Panc1 (cell line): ENCODE measurements at regions not wholly inside any gene's neighbourhood (a gene's known extent, or its start where the extent isn't known, plus 50 kb on each side); places are given as distances from the start of the nearest gene placed in this dataset.

Source experiments
- ATAC-seq: fragments of 200-7000 bp; cut with Tn5 transposase; 2 replicates; pipeline ENCODE4 v1.9.1; 2020; ENCODE audit warnings: mild to moderate bottlenecking, moderate library complexity
- BruUV-seq: library from RNA; stranded (reverse); fragments of 400-500 nt; replicated peaks from 2 replicates; lab custom pipeline; 2021; lab: Mats Ljungman, UMichigan
- CTCF ChIA-PET: fragments of 300-600 bp; sonication (Branson Sonifier 250); formaldehyde crosslinking; loops from one replicate; lab custom pipeline; 2022; ENCODE audit warnings: antibody characterized with exemption; lab: Charles Lee
- POLR2A ChIA-PET: fragments of 300-600 bp; sonication (Branson Sonifier 250); formaldehyde crosslinking; loops from one replicate; lab custom pipeline; 2022; ENCODE audit warnings: antibody characterized with exemption; lab: Charles Lee
- DNase-seq: peaks from one replicate; pipeline ENCODE4 v3.0.0-alpha.2; 2010; ENCODE audit warnings: low read depth, low spot score
- H3K27ac ChIP-seq: 2 replicates; pipeline ENCODE4 v1.5.1; 2011; ENCODE audit warnings: mild to moderate bottlenecking, low read length, inconsistent platforms
- H3K27me3 ChIP-seq: fragments of 200-500 bp; sonication (Bioruptor generic); 2 replicates; pipeline ENCODE4 v1.6.0; 2014; ENCODE audit warnings: low read length, inconsistent platforms; ENCODE audit not compliant: control insufficient read depth, insufficient read depth
- H3K36me3 ChIP-seq: fragments of 200-500 bp; sonication (Bioruptor generic); 2 replicates; pipeline ENCODE4 v1.5.1; 2014; ENCODE audit warnings: inconsistent platforms, mild to moderate bottlenecking, low read length, moderate library complexity; ENCODE audit not compliant: control insufficient read depth, insufficient read depth
- H3K4me1 ChIP-seq: 2 replicates; pipeline ENCODE4 v1.5.1; 2011; ENCODE audit warnings: inconsistent platforms, mild to moderate bottlenecking, low read length, moderate library complexity; ENCODE audit not compliant: control insufficient read depth, insufficient read depth
- H3K4me3 ChIP-seq, 2 experiments: 2 replicates each; pipeline ENCODE4 v1.5.1; 2011 to 2012; ENCODE audit warnings: low read depth in 2 of 2, low read length in 2 of 2, mild to moderate bottlenecking in 2 of 2, inconsistent platforms in 1 of 2, moderate library complexity in 1 of 2
- H3K9me3 ChIP-seq: fragments of 200-500 bp; sonication (Bioruptor generic); 2 replicates; pipeline ENCODE4 v1.5.1; 2014; ENCODE audit warnings: low read depth, mild to moderate bottlenecking, inconsistent platforms, low read length, moderate library complexity; ENCODE audit not compliant: control insufficient read depth, insufficient read depth
- CTCF ChIP-seq: fragments of 450-650 bp; IDR thresholded peaks from 2 replicates; pipeline ENCODE4 v1.5.1; 2017; ENCODE audit warnings: mild to moderate bottlenecking
- POLR2AphosphoS5 ChIP-seq: IDR thresholded peaks from 2 replicates; pipeline ENCODE4 v1.6.1; 2012; ENCODE audit warnings: mild to moderate bottlenecking, low read depth, low read length, moderate library complexity
- REST ChIP-seq, 2 experiments: IDR thresholded peaks; 2 replicates each; pipeline ENCODE4 v1.6.1; 2011 to 2012; ENCODE audit warnings: low read depth in 2 of 2, control low read depth in 1 of 2, low read length in 1 of 2, mild to moderate bottlenecking in 1 of 2, moderate library complexity in 1 of 2; ENCODE audit not compliant: insufficient read depth in 1 of 2
- SIN3A ChIP-seq: IDR thresholded peaks from 2 replicates; pipeline ENCODE4 v1.6.1; 2012; ENCODE audit warnings: low read depth, mild to moderate bottlenecking, low read length, moderate library complexity, borderline replicate concordance; ENCODE audit not compliant: insufficient read depth
- TCF7L2 ChIP-seq: IDR thresholded peaks from 2 replicates; pipeline ENCODE4 v1.6.1; 2011; ENCODE audit warnings: mild to moderate bottlenecking, low read depth, low read length, inconsistent platforms
- in situ Hi-C: cut with HindIII; loops from 2 replicates; pipeline ENCODE4 v1.10.0; 2016; ENCODE audit warnings: low sequenced_read_pairs, low pct_unique_long_range_greater_than_20kb
- intact Hi-C: fragments of 100-400 bp; cut with micrococcal nuclease; formaldehyde crosslinking; loops from one replicate; pipeline ENCODE4 v1.10.0; 2022; ENCODE audit not compliant: unreplicated experiment

GRCh38 chr4:176872461-176872860 is 79.7 kb upstream of the VEGFC start:
- Histone ChIP-seq H3K27ac (no peak overlapping the region), H3K9me3 (no peaks in the 10 kb centered on the region), H3K4me3 (no peak overlapping the region), H3K36me3 (no peaks in the 10 kb centered on the region), H3K27me3 (no peaks in the 10 kb centered on the region), H3K4me1 (no peaks in the 10 kb centered on the region)
- TF ChIP-seq TCF7L2 (no peak), CTCF (no peak), SIN3A (no peak), REST (IDR thresholded peaks at IDR 0.05; ENCODE audit: insufficient read depth in 1 of 2, low read depth in 2 of 2, low read length in 1 of 2) (no peak), POLR2AphosphoS5 (no peak)
- intact Hi-C loops, result no loop called here
- no TSS peak for BruUV-seq
- ChIA-PET CTCF (interaction anchor here (0.7 kb wide), 1 partner anchor 35 kb away, joined by 4 read pairs; no protein-coding TSS in a partner anchor), POLR2A (no interaction called here)
- ATAC-seq (no peak), DNase-seq (no peak)
- in situ Hi-C loops, result no loop called here

- H3K4me1 ChIP-seq, result no peaks in the 10 kb centered on the region
- no peak for TF ChIP-seq TCF7L2
- TF ChIP-seq SIN3A, result no peak
- TF ChIP-seq CTCF, result no peak
- H3K4me3 ChIP-seq, result no peak overlapping the region
- ATAC-seq (no peak), DNase-seq (no peak)
- no peaks in the 10 kb centered on the region for H3K9me3 ChIP-seq
- BruUV-seq, result no TSS peak
- ChIA-PET CTCF (no interaction called here), POLR2A (no interaction called here)
- no peaks in the 10 kb centered on the region for H3K27me3 ChIP-seq
- no peaks in the 10 kb centered on the region for H3K36me3 ChIP-seq
- no peak overlapping the region for H3K27ac ChIP-seq
- in situ Hi-C loops, result no loop called here
- intact Hi-C loops, result no loop called here
Measured at GRCh38 chr4:176874721-176875445, 82.2 kb upstream of the VEGFC start.
